Gastroesophageal sphincter (tissue), 4 donors: ENCODE measurements at regions not wholly inside any gene's neighbourhood (a gene's known extent, or its start where the extent isn't known, plus 50 kb on each side); places are given as distances from the start of the nearest gene placed in this dataset.

Source experiments
- ATAC-seq: fragments of 150-250 bp; one replicate; pipeline ENCODE4 v1.9.1; 2016; ENCODE audit warnings: mild to moderate bottlenecking, moderate library complexity
- H3K27ac ChIP-seq, 4 donors: fragments of 200-600 bp; sonication (generic) in 3 of 4; 1 replicate in 3 of 4; 2 replicates in 1 of 4; pipeline ENCODE4 v1.5.1; 2016 to 2019
- H3K27me3 ChIP-seq: fragments of 200-600 bp; sonication (generic); one replicate; pipeline ENCODE4 v1.5.1; 2019
- H3K36me3 ChIP-seq, 2 donors: fragments of 200-600 bp; sonication (generic); one replicate each; pipeline ENCODE4 v1.5.1; 2019; ENCODE audit warnings: control low read depth in 1 of 2
- H3K4me1 ChIP-seq, 3 donors: fragments of 200-600 bp; sonication (generic); 1 replicate in 2 of 3; 2 replicates in 1 of 3; pipeline ENCODE4 v1.5.1; 2016 to 2019; ENCODE audit warnings: control low read depth in 2 of 3
- H3K4me3 ChIP-seq, 2 donors: fragments of 200-600 bp; sonication (generic); one replicate each; pipeline ENCODE4 v1.5.1; 2019; ENCODE audit warnings: mild to moderate bottlenecking in 1 of 2, moderate library complexity in 1 of 2
- H3K9me3 ChIP-seq, 3 donors: fragments of 200-600 bp; sonication (generic); one replicate each; pipeline ENCODE4 v1.5.1; 2017 to 2019; ENCODE audit warnings: control low read depth in 2 of 3
- CTCF ChIP-seq, 4 experiments: fragments of 200-600 bp in 2 of 4; fragments of 450-650 bp in 2 of 4; sonication (generic) in 1 of 4; IDR thresholded peaks; one replicate each; pipeline ENCODE4 v1.5.1; 2017 to 2019; ENCODE audit warnings: antibody characterized with exemption in 4 of 4, mild to moderate bottlenecking in 2 of 4, moderate library complexity in 2 of 4
- EP300 ChIP-seq: sonication (generic); formaldehyde crosslinking; IDR thresholded peaks from one replicate; pipeline ENCODE4 v1.6.1; 2017; ENCODE audit warnings: antibody characterized with exemption, mild to moderate bottlenecking
- POLR2A ChIP-seq, 2 donors: fragments of 450-650 bp; IDR thresholded peaks; one replicate each; pipeline ENCODE4 v1.6.1; 2017; ENCODE audit warnings: antibody characterized with exemption in 2 of 2, mild to moderate bottlenecking in 2 of 2, moderate library complexity in 1 of 2
- POLR2AphosphoS5 ChIP-seq: sonication (generic); formaldehyde crosslinking; IDR thresholded peaks from one replicate; pipeline ENCODE4 v1.6.1; 2017; ENCODE audit warnings: antibody characterized with exemption
- WGBS, 2 donors: methylation state at CpG; one replicate each; pipeline ENCODE4 v1.1.5; 2018; ENCODE audit warnings: low coverage in 1 of 2; 5-methylcytosine and 5-hydroxymethylcytosine counted together

- 75 to 92% methylated on average over 2 of the region's 2 CpGs for WGBS, 2 donors
- H3K4me1 ChIP-seq, result no peaks in the 10 kb centered on the region
- no peak for ATAC-seq
Measured at GRCh38 chr10:36271627-36272340, 629.7 kb upstream of the FZD8 start.

GRCh38 chr10:36269222-36269621 lies 627.1 kb upstream of the FZD8 start:
- Histone ChIP-seq H3K4me3 (no peak overlapping the region), H3K36me3 (no peaks in the 10 kb centered on the region), H3K9me3 (no peaks in the 10 kb centered on the region), H3K4me1 (no peaks in the 10 kb centered on the region), H3K27me3 (no peaks in the 10 kb centered on the region), H3K27ac (no peak overlapping the region)
- TF ChIP-seq CTCF (IDR thresholded peaks at IDR 0.05), result no peak
- no peak for TF ChIP-seq POLR2AphosphoS5
- TF ChIP-seq POLR2A (IDR thresholded peaks at IDR 0.05), result no peak
- no peak for TF ChIP-seq EP300
- 88 to 100% methylated on average over 1 of the region's 1 CpG for WGBS, 2 donors
- no peak for ATAC-seq

More at GRCh38 chr10:36271627-36272340, 629.7 kb upstream of the FZD8 start:
- no peak overlapping the region for H3K27ac ChIP-seq
- H3K9me3 ChIP-seq, result peaks cover 0 to 4% (median 0%) of the 10 kb centered on the region in 3 donors
- TF ChIP-seq POLR2AphosphoS5 (no peak), CTCF (IDR thresholded peaks at IDR 0.05) (no peak), EP300 (no peak), POLR2A (IDR thresholded peaks at IDR 0.05) (no peak)
- no peaks in the 10 kb centered on the region for H3K36me3 ChIP-seq
- no peak overlapping the region for H3K4me3 ChIP-seq
- no peaks in the 10 kb centered on the region for H3K27me3 ChIP-seq

- Histone ChIP-seq H3K36me3 (no peaks in the 10 kb centered on the region), H3K27ac (no peak overlapping the region), H3K4me1 (no peaks in the 10 kb centered on the region), H3K27me3 (no peaks in the 10 kb centered on the region), H3K9me3 (no peaks in the 10 kb centered on the region), H3K4me3 (no peak overlapping the region)
- WGBS, 2 donors, result 57 to 69% methylated on average over 1 of the region's 1 CpG
- TF ChIP-seq POLR2A (IDR thresholded peaks at IDR 0.05) (no peak), POLR2AphosphoS5 (no peak), CTCF (IDR thresholded peaks at IDR 0.05) (no peak), EP300 (no peak)
- no peak for ATAC-seq
Measured at GRCh38 chr10:36266923-36267322, 624.8 kb upstream of the FZD8 start.

- Histone ChIP-seq H3K4me1 (no peaks in the 10 kb centered on the region), H3K4me3 (no peak overlapping the region), H3K27me3 (no peaks in the 10 kb centered on the region), H3K27ac (no peak overlapping the region), H3K9me3 (no peaks in the 10 kb centered on the region), H3K36me3 (no peaks in the 10 kb centered on the region)
- no peak for ATAC-seq
- WGBS, 2 donors, result 71 to 76% methylated on average over 2 of the region's 2 CpGs
- TF ChIP-seq CTCF (IDR thresholded peaks at IDR 0.05) (no peak), POLR2A (IDR thresholded peaks at IDR 0.05) (no peak), POLR2AphosphoS5 (no peak), EP300 (no peak)
Measured at GRCh38 chr10:36265741-36266140, 623.6 kb upstream of the FZD8 start.

GRCh38 chr10:36263871-36264270 lies 621.8 kb upstream of the FZD8 start:
- WGBS, 2 donors, result 97 to 100% methylated on average over 3 of the region's 3 CpGs
- Histone ChIP-seq H3K4me3 (no peak overlapping the region), H3K27ac (no peak overlapping the region), H3K36me3 (no peaks in the 10 kb centered on the region), H3K9me3 (no peaks in the 10 kb centered on the region), H3K27me3 (no peaks in the 10 kb centered on the region), H3K4me1 (no peaks in the 10 kb centered on the region)
- no peak for ATAC-seq
- no peak for TF ChIP-seq POLR2A (IDR thresholded peaks at IDR 0.05)
- TF ChIP-seq CTCF (IDR thresholded peaks at IDR 0.05), result no peak
- TF ChIP-seq EP300, result no peak
